SK-N-SH (cell line): ENCODE measurements at regions not wholly inside any gene's neighbourhood (a gene's known extent, or its start where the extent isn't known, plus 50 kb on each side); places are given as distances from the start of the nearest gene placed in this dataset.

Experiments used
- CTCF ChIA-PET: fragments of 300-600, 350-600 bp; formaldehyde crosslinking; extraction: SDS; loops from one replicate; lab custom pipeline; 2021; lab: Yijun Ruan, JAX
- POLR2A ChIA-PET: fragments of 350-600 bp; sonication (Branson Sonifier 250); formaldehyde crosslinking; extraction: SDS; loops from one replicate; lab custom pipeline; 2020; ENCODE audit warnings: antibody characterized with exemption, inconsistent platforms; lab: Yijun Ruan, JAX
- DNase-seq: peaks from one replicate; pipeline ENCODE4 v3.0.0; 2012
- H2AFZ ChIP-seq: fragments of 200-600 bp; sonication (generic); 2 replicates; pipeline ENCODE4 v1.8.1; 2016; ENCODE audit warnings: antibody characterized with exemption, mild to moderate bottlenecking, low read depth
- H3F3A ChIP-seq: fragments of 200-600 bp; sonication (generic); replicated peaks from 2 replicates; pipeline ENCODE3; 2016; ENCODE audit warnings: antibody characterized with exemption, mild to moderate bottlenecking; ENCODE audit not compliant: insufficient read depth
- H3K27ac ChIP-seq, 2 experiments: fragments of 200-500 bp in 1 of 2; fragments of 200-600 bp in 1 of 2; sonication (Bioruptor generic) in 1 of 2; sonication (generic), shearing (Covaris generic) in 1 of 2; 2 replicates each; pipeline versions ENCODE4 v1.5.1 to v1.6.1; 2014 to 2016; ENCODE audit warnings: low read depth in 2 of 2, inconsistent platforms in 1 of 2, low read length in 1 of 2, mild to moderate bottlenecking in 1 of 2, mixed read lengths in 1 of 2
- H3K27me3 ChIP-seq: fragments of 200-600 bp; sonication (generic), shearing (Covaris generic); 2 replicates; pipeline ENCODE4 v1.6.1; 2016; ENCODE audit warnings: mixed run types; ENCODE audit not compliant: insufficient read depth
- H3K36me3 ChIP-seq, 2 experiments: fragments of 200-500 bp in 1 of 2; fragments of 200-600 bp in 1 of 2; sonication (Bioruptor generic) in 1 of 2; sonication (generic) in 1 of 2; replicated peaks in 1 of 2; 2 replicates each; pipeline versions ENCODE3 to v1.5.1; 2014 to 2016; ENCODE audit warnings: low read length in 1 of 2, mild to moderate bottlenecking in 1 of 2; ENCODE audit not compliant: insufficient read depth in 2 of 2, control insufficient read depth in 1 of 2
- H3K4me1 ChIP-seq, 2 experiments: fragments of 200-500 bp in 1 of 2; fragments of 200-600 bp in 1 of 2; sonication (Bioruptor generic) in 1 of 2; sonication (generic), shearing (Covaris generic) in 1 of 2; 2 replicates each; pipeline versions ENCODE4 v1.5.1 to v1.6.1; 2014 to 2016; ENCODE audit warnings: low read depth in 1 of 2, low read length in 1 of 2, mixed run types in 1 of 2; ENCODE audit not compliant: insufficient read depth in 2 of 2, control insufficient read depth in 1 of 2
- H3K4me2 ChIP-seq: fragments of 200-600 bp; sonication (generic), shearing (Covaris generic); 2 replicates; pipeline ENCODE4 v1.6.1; 2017; ENCODE audit warnings: mixed run types
- H3K4me3 ChIP-seq, 2 experiments: fragments of 200-500 bp in 1 of 2; fragments of 200-600 bp in 1 of 2; sonication (Bioruptor generic) in 1 of 2; sonication (generic), shearing (Covaris generic) in 1 of 2; 2 replicates each; pipeline versions ENCODE4 v1.5.1 to v1.8.1; 2014 to 2016; ENCODE audit warnings: low read depth in 2 of 2, inconsistent platforms in 1 of 2, low read length in 1 of 2, mild to moderate bottlenecking in 1 of 2, mixed read lengths in 1 of 2, moderate library complexity in 1 of 2
- H3K79me2 ChIP-seq: fragments of 200-600 bp; sonication (generic); 2 replicates; pipeline ENCODE4 v1.8.1; 2017; ENCODE audit warnings: mild to moderate bottlenecking; ENCODE audit not compliant: insufficient read depth
- H3K9ac ChIP-seq: fragments of 200-600 bp; sonication (generic); 2 replicates; pipeline ENCODE4 v1.6.1; 2017; ENCODE audit warnings: mixed run types
- H3K9me2 ChIP-seq: fragments of 200-600 bp; sonication (generic); 2 replicates; pipeline ENCODE4 v1.6.1; 2017; ENCODE audit warnings: mixed run types
- H3K9me3 ChIP-seq: fragments of 200-600 bp; sonication (generic); 2 replicates; pipeline ENCODE4 v1.6.1; 2017; ENCODE audit warnings: mixed run types, mild to moderate bottlenecking, moderate library complexity
- H4K20me1 ChIP-seq: fragments of 200-600 bp; sonication (generic); 2 replicates; pipeline ENCODE4 v1.6.1; 2017; ENCODE audit warnings: mild to moderate bottlenecking, mixed run types; ENCODE audit not compliant: insufficient read depth
- CHD2 ChIP-seq: fragments of 150-350 bp; IDR thresholded peaks from 2 replicates; pipeline ENCODE4 v1.6.1; 2018; ENCODE audit warnings: low read length; ENCODE audit not compliant: partially characterized antibody
- EZH2phosphoT487 ChIP-seq: fragments of 200-600 bp; sonication (generic); IDR thresholded peaks from 2 replicates; pipeline ENCODE4 v1.6.1; 2017; ENCODE audit warnings: low read depth, mixed run types, mild to moderate bottlenecking, antibody characterized with exemption, moderate library complexity, borderline replicate concordance
- FOXM1 ChIP-seq: IDR thresholded peaks from 2 replicates; pipeline ENCODE4 v1.4.0; 2012; ENCODE audit warnings: low read depth, mild to moderate bottlenecking
- JUND ChIP-seq: IDR thresholded peaks from 2 replicates; pipeline ENCODE4 v1.4.0; 2012
- NFIC ChIP-seq: IDR thresholded peaks from 2 replicates; pipeline ENCODE4 v1.4.0; 2012; ENCODE audit warnings: borderline replicate concordance
- NRF1 ChIP-seq: IDR thresholded peaks from 2 replicates; pipeline ENCODE4 v1.6.1; 2012; ENCODE audit warnings: low read depth, mild to moderate bottlenecking, low read length
- POLR2AphosphoS5 ChIP-seq: IDR thresholded peaks from 2 replicates; pipeline ENCODE4 v1.6.1; 2012; ENCODE audit warnings: low read depth, low read length
- RCOR1 ChIP-seq: fragments of 150-350 bp; IDR thresholded peaks from 2 replicates; pipeline ENCODE4 v1.6.1; 2017; ENCODE audit warnings: antibody characterized with exemption, low read length
- SIN3A ChIP-seq: IDR thresholded peaks from 2 replicates; pipeline ENCODE4 v1.6.1; 2012; ENCODE audit warnings: low read depth, mild to moderate bottlenecking, low read length, moderate library complexity, borderline replicate concordance
- TAF1 ChIP-seq: IDR thresholded peaks from 2 replicates; pipeline ENCODE4 v1.6.1; 2012; ENCODE audit warnings: low read depth, mild to moderate bottlenecking, low read length, moderate library complexity, borderline replicate concordance
- YY1 ChIP-seq: IDR thresholded peaks from 2 replicates; pipeline ENCODE4 v1.4.0; 2012; ENCODE audit warnings: low read depth, mild to moderate bottlenecking
- WGBS: methylation state at CpG from one replicate; pipeline ENCODE4 v1.1.6; 2017; ENCODE audit warnings: low lambda C conversion rate; 5-methylcytosine and 5-hydroxymethylcytosine counted together
- TF ChIP-seq, protein P1 (sequence below): IDR thresholded peaks from 2 replicates; pipeline ENCODE4 v1.6.1; 2012; ENCODE audit warnings: mild to moderate bottlenecking, low read depth, low read length, moderate library complexity
- TF ChIP-seq, protein P2 (sequence below): IDR thresholded peaks from 2 replicates; pipeline ENCODE4 v1.4.0; 2012; ENCODE audit warnings: low read depth
- TF ChIP-seq, protein P3 (sequence below): fragments of 150-350 bp; IDR thresholded peaks from 2 replicates; pipeline ENCODE4 v1.6.1; 2017; ENCODE audit warnings: antibody characterized with exemption, low read length, low read depth, borderline replicate concordance
- TF ChIP-seq, protein P4 (sequence below): IDR thresholded peaks from 2 replicates; pipeline ENCODE4 v1.4.0; 2012; ENCODE audit warnings: low read depth, borderline replicate concordance
- TF ChIP-seq, protein P5 (sequence below): IDR thresholded peaks from 2 replicates; pipeline ENCODE4 v1.4.0; 2012; ENCODE audit warnings: low read depth, borderline replicate concordance

DNA sequence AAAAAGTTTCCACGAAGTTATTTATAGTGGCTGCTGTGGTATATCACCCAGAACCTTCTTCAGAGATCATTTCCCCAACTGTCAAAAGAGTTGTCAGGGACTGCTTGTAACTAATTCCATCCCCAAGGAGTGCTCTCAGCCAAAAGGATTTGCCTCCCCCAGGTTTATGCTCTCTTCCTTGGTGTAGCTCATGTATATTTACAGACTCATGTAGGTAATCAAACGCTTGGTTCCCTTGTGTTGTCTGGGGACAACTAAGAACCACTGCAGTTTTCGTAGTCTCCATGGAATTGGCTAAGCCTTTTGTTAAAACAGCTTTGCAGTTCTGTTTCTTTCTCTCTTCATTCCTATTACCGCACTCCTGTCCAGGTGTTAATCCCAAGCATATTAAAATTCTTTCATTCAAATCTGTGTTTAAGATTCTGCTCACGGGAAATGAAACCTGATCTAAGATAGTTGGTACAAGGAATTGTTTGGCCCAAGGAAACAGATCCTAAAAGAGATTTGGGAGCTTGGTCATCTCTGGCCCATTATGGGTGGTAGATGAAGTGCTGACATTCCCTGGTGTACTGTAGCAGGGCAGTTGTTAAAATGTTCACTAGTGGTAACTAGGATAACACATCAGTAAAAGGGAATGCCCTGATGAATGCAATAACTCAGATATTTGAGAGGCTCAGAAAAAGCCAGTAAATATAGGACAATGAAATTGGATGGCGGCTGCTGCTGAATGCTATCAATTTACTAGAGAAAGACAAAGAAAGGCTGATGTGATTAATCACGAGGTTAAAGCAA is 361.3 kb upstream of the GBE1 start:
- Histone ChIP-seq H3K9me2 (no peaks in the 10 kb centered on the region), H3F3A (no peaks in the 10 kb centered on the region), H3K4me3 (no peak overlapping the region), H3K4me1 (no peaks in the 10 kb centered on the region), H3K36me3 (no peaks in the 10 kb centered on the region), H3K27me3 (no peaks in the 10 kb centered on the region), H3K9ac (no peak overlapping the region), H3K9me3 (no peaks in the 10 kb centered on the region), H2AFZ (no peak overlapping the region), H3K4me2 (no peak overlapping the region), H3K79me2 (no peaks in the 10 kb centered on the region), H4K20me1 (no peaks in the 10 kb centered on the region), H3K27ac (no peak overlapping the region)
- no peak for DNase-seq
- POLR2A ChIA-PET: no interaction called here
- WGBS: 52% methylated on average over 7 of the region's 7 CpGs
- TF ChIP-seq, protein P1, sequence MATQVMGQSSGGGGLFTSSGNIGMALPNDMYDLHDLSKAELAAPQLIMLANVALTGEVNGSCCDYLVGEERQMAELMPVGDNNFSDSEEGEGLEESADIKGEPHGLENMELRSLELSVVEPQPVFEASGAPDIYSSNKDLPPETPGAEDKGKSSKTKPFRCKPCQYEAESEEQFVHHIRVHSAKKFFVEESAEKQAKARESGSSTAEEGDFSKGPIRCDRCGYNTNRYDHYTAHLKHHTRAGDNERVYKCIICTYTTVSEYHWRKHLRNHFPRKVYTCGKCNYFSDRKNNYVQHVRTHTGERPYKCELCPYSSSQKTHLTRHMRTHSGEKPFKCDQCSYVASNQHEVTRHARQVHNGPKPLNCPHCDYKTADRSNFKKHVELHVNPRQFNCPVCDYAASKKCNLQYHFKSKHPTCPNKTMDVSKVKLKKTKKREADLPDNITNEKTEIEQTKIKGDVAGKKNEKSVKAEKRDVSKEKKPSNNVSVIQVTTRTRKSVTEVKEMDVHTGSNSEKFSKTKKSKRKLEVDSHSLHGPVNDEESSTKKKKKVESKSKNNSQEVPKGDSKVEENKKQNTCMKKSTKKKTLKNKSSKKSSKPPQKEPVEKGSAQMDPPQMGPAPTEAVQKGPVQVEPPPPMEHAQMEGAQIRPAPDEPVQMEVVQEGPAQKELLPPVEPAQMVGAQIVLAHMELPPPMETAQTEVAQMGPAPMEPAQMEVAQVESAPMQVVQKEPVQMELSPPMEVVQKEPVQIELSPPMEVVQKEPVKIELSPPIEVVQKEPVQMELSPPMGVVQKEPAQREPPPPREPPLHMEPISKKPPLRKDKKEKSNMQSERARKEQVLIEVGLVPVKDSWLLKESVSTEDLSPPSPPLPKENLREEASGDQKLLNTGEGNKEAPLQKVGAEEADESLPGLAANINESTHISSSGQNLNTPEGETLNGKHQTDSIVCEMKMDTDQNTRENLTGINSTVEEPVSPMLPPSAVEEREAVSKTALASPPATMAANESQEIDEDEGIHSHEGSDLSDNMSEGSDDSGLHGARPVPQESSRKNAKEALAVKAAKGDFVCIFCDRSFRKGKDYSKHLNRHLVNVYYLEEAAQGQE: no peak
- TF ChIP-seq RCOR1: no peak
- TF ChIP-seq SIN3A: no peak
- TF ChIP-seq, protein P2, sequence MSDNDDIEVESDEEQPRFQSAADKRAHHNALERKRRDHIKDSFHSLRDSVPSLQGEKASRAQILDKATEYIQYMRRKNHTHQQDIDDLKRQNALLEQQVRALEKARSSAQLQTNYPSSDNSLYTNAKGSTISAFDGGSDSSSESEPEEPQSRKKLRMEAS: no peak
- TF ChIP-seq TAF1: no peak
- TF ChIP-seq POLR2AphosphoS5: no peak
- TF ChIP-seq, protein P3, sequence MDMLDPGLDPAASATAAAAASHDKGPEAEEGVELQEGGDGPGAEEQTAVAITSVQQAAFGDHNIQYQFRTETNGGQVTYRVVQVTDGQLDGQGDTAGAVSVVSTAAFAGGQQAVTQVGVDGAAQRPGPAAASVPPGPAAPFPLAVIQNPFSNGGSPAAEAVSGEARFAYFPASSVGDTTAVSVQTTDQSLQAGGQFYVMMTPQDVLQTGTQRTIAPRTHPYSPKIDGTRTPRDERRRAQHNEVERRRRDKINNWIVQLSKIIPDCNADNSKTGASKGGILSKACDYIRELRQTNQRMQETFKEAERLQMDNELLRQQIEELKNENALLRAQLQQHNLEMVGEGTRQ: no peak
- TF ChIP-seq, protein P4, sequence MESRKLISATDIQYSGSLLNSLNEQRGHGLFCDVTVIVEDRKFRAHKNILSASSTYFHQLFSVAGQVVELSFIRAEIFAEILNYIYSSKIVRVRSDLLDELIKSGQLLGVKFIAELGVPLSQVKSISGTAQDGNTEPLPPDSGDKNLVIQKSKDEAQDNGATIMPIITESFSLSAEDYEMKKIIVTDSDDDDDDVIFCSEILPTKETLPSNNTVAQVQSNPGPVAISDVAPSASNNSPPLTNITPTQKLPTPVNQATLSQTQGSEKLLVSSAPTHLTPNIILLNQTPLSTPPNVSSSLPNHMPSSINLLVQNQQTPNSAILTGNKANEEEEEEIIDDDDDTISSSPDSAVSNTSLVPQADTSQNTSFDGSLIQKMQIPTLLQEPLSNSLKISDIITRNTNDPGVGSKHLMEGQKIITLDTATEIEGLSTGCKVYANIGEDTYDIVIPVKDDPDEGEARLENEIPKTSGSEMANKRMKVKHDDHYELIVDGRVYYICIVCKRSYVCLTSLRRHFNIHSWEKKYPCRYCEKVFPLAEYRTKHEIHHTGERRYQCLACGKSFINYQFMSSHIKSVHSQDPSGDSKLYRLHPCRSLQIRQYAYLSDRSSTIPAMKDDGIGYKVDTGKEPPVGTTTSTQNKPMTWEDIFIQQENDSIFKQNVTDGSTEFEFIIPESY: no peak
- TF ChIP-seq, protein P5, sequence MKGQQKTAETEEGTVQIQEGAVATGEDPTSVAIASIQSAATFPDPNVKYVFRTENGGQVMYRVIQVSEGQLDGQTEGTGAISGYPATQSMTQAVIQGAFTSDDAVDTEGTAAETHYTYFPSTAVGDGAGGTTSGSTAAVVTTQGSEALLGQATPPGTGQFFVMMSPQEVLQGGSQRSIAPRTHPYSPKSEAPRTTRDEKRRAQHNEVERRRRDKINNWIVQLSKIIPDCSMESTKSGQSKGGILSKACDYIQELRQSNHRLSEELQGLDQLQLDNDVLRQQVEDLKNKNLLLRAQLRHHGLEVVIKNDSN: no peak
- no peak for TF ChIP-seq JUND
- TF ChIP-seq NRF1: no peak
- TF ChIP-seq YY1: no peak
- TF ChIP-seq CHD2: no peak
- TF ChIP-seq NFIC: no peak
- no peak for TF ChIP-seq FOXM1
- TF ChIP-seq EZH2phosphoT487: no peak
- CTCF ChIA-PET: interaction anchor here (0.9 kb wide), 1 partner anchor 10 kb away, joined by 4 read pairs; no protein-coding TSS in a partner anchor
